ENCODE measurements at regions not wholly inside any gene's neighbourhood (a gene's known extent, or its start where the extent isn't known, plus 50 kb on each side); places are given as distances from the start of the nearest gene placed in this dataset.

DNA sequence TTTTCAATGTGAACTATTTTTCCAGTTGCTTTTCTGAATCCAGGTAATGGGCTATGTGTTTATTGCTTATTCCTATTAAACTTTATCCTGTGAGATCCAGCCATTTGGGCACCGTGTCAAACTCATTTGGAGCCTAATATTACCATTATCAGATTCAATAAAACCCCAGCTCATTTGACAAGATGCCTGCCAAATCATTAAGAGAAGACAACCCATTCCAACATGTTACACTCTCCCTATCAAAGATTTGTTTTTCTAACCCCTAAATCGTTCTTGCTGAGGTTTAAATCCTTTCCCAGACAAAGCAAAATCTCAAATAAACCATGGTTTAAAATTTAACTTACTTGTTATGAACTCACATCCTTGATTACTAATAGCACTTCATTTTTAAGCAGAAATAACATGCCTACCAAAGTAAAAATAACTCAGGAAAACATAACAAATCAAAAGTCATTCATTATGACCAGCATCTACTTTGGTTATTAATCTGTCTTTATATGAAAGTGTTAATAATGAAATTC is 130.0 kb upstream of the TCF21 start:
- no peak for TF ChIP-seq EZH2 (IDR thresholded peaks at IDR 0.05; ENCODE audit: borderline replicate concordance, low read depth, low read length, poor library complexity, severe bottlenecking)
- TF ChIP-seq, protein P1, sequence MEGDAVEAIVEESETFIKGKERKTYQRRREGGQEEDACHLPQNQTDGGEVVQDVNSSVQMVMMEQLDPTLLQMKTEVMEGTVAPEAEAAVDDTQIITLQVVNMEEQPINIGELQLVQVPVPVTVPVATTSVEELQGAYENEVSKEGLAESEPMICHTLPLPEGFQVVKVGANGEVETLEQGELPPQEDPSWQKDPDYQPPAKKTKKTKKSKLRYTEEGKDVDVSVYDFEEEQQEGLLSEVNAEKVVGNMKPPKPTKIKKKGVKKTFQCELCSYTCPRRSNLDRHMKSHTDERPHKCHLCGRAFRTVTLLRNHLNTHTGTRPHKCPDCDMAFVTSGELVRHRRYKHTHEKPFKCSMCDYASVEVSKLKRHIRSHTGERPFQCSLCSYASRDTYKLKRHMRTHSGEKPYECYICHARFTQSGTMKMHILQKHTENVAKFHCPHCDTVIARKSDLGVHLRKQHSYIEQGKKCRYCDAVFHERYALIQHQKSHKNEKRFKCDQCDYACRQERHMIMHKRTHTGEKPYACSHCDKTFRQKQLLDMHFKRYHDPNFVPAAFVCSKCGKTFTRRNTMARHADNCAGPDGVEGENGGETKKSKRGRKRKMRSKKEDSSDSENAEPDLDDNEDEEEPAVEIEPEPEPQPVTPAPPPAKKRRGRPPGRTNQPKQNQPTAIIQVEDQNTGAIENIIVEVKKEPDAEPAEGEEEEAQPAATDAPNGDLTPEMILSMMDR (conservative IDR thresholded peaks at IDR 0.05; ENCODE audit: low read depth, low read length), result no peak
- ChIA-PET POLR2A (ENCODE audit: low non-redundant PET) (no interaction called here), CTCF (no interaction called here)

DNA sequence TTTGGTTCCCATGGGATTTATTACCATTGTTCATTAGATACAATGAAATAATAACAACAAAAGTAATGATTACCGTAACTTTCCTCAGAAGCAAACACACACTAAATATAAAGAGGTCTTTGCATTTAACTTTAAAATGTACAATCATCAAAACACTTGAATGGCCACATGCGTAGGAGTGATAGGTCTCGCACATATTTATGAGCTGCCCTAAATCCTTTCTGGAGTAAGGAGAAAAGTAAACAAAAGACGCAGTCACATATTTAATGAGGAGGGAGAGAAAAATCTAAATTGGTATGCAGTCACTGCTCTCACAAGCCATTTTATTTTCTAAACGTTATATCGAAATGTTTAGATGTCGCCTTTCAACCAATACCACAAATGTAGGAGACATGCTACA is 129.4 kb upstream of the TCF21 start:
- Histone ChIP-seq H3K9me3 (ENCODE audit: low read depth, low read length, poor library complexity, severe bottlenecking) (no peaks in the 10 kb centered on the region), H3K4me1 (ENCODE audit: insufficient read depth, low read length, poor library complexity, severe bottlenecking) (peaks cover 7% of the 10 kb centered on the region), H3K27me3 (replicated peaks; ENCODE audit: insufficient read depth, low read depth, low read length, poor library complexity) (peaks cover 100% of the 10 kb centered on the region), H3K4me3 (ENCODE audit: low read depth, low read length, poor library complexity, severe bottlenecking) (no peak overlapping the region), H3K36me3 (ENCODE audit: insufficient read depth, low read length, poor library complexity, severe bottlenecking) (no peaks in the 10 kb centered on the region), H3K27ac (ENCODE audit: low read depth, low read length, poor library complexity, severe bottlenecking) (no peak overlapping the region)
- intact Hi-C loops (cut with micrococcal nuclease; ENCODE audit: unreplicated experiment), result no loop called here
- no peak for DNase-seq (ENCODE audit: low spot score)
- no peak for TF ChIP-seq EZH2 (IDR thresholded peaks at IDR 0.05; ENCODE audit: borderline replicate concordance, low read depth, low read length, poor library complexity, severe bottlenecking)
- no TSS peak for BruUV-seq (replicated peaks)
- ChIA-PET CTCF (no interaction called here), POLR2A (ENCODE audit: low non-redundant PET) (no interaction called here)

More for the DNA sequence above, 130.0 kb upstream of the TCF21 start:
- Histone ChIP-seq H3K27ac (ENCODE audit: low read depth, low read length, poor library complexity, severe bottlenecking) (no peak overlapping the region), H3K4me3 (ENCODE audit: low read depth, low read length, poor library complexity, severe bottlenecking) (no peak overlapping the region), H3K9me3 (ENCODE audit: low read depth, low read length, poor library complexity, severe bottlenecking) (no peaks in the 10 kb centered on the region), H3K4me1 (ENCODE audit: insufficient read depth, low read length, poor library complexity, severe bottlenecking) (peaks cover 7% of the 10 kb centered on the region), H3K27me3 (replicated peaks; ENCODE audit: insufficient read depth, low read depth, low read length, poor library complexity) (peaks cover 100% of the 10 kb centered on the region), H3K36me3 (ENCODE audit: insufficient read depth, low read length, poor library complexity, severe bottlenecking) (no peaks in the 10 kb centered on the region)
- no peak for DNase-seq (ENCODE audit: low spot score)
- intact Hi-C loops (cut with micrococcal nuclease; ENCODE audit: unreplicated experiment), result no loop called here
- no TSS peak for BruUV-seq (replicated peaks)

DNA sequence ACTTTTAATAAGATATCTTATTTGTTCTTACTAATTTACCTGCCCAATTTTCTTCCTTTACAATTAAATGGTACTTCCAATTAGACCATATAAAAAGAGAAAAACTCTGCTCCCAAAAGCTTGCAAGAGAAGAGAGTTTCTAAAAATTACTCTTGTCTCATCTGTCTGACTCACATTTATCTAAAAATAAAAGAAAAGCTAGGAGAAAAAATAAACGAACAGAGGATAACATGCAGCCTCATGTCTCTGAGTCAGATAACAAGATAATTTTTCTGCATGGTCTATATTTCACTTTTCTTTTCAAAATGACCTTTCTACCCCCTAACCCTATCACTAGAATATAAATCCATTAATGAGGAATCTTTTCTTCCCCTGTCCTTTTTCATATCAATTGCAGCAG is 127.2 kb upstream of the TCF21 start:
- ChIA-PET CTCF (no interaction called here), POLR2A (ENCODE audit: low non-redundant PET) (no interaction called here)
- no peak overlapping the region for H3K4me3 ChIP-seq (ENCODE audit: low read depth, low read length, poor library complexity, severe bottlenecking)
- H3K9me3 ChIP-seq (ENCODE audit: low read depth, low read length, poor library complexity, severe bottlenecking), result no peaks in the 10 kb centered on the region
- H3K4me1 ChIP-seq (ENCODE audit: insufficient read depth, low read length, poor library complexity, severe bottlenecking), result no peaks in the 10 kb centered on the region
- no peaks in the 10 kb centered on the region for H3K36me3 ChIP-seq (ENCODE audit: insufficient read depth, low read length, poor library complexity, severe bottlenecking)
- intact Hi-C loops (cut with micrococcal nuclease; ENCODE audit: unreplicated experiment), result no loop called here
- H3K27ac ChIP-seq (ENCODE audit: low read depth, low read length, poor library complexity, severe bottlenecking), result no peak overlapping the region
- no peak for DNase-seq (ENCODE audit: low spot score)
- no peak for TF ChIP-seq EZH2 (IDR thresholded peaks at IDR 0.05; ENCODE audit: borderline replicate concordance, low read depth, low read length, poor library complexity, severe bottlenecking)
- TF ChIP-seq, protein P1 (conservative IDR thresholded peaks at IDR 0.05; ENCODE audit: low read depth, low read length), result no peak
- peaks cover 93% of the 10 kb centered on the region for H3K27me3 ChIP-seq (replicated peaks; ENCODE audit: insufficient read depth, low read depth, low read length, poor library complexity)
- BruUV-seq (replicated peaks), result no TSS peak

DNA sequence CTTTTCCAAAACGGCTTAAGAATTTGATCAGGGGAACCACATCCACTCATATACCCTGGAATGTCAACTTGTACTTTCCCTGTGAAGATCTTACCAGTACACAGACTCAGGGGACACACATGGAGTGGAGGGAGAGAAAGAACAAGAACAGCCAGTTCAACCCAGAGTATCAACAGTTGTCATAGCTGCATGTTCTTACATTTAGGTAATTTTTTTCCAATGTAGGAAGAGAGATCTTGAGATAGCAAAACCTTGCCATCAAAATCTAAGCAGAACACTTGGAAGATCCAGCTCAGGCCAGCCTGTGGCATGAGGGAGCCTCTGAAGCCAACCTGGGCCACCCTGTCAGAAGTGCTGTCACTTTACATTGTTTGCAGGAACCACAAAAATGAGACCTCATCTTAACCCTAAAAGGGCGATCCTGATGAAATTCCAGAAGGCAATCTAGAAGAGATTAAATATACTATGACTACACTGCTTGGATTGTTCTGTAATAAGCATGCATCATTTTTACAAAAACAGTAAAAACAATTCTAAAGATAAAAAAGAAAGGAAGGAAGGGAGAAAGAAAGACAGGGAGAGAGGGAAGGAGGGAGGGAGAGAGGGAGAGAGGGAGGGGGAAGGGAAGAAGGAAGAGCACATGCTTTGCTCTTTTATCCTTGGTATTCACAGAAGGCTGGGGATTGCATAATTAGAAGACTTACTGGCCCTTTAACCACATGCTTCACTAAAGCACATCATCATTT is 124.7 kb upstream of the TCF21 start:
- no peak for DNase-seq (ENCODE audit: low spot score)
- H3K4me3 ChIP-seq (ENCODE audit: low read depth, low read length, poor library complexity, severe bottlenecking), result no peak overlapping the region
- no TSS peak for BruUV-seq (replicated peaks)
- ChIA-PET CTCF (no interaction called here), POLR2A (ENCODE audit: low non-redundant PET) (no interaction called here)
- TF ChIP-seq, protein P1 (conservative IDR thresholded peaks at IDR 0.05; ENCODE audit: low read depth, low read length), result no peak
- no peak for TF ChIP-seq EZH2 (IDR thresholded peaks at IDR 0.05; ENCODE audit: borderline replicate concordance, low read depth, low read length, poor library complexity, severe bottlenecking)
- no peaks in the 10 kb centered on the region for H3K9me3 ChIP-seq (ENCODE audit: low read depth, low read length, poor library complexity, severe bottlenecking)
- peaks cover 68% of the 10 kb centered on the region for H3K27me3 ChIP-seq (replicated peaks; ENCODE audit: insufficient read depth, low read depth, low read length, poor library complexity)
- no peaks in the 10 kb centered on the region for H3K36me3 ChIP-seq (ENCODE audit: insufficient read depth, low read length, poor library complexity, severe bottlenecking)
- intact Hi-C loops (cut with micrococcal nuclease; ENCODE audit: unreplicated experiment), result no loop called here
- no peak overlapping the region for H3K27ac ChIP-seq (ENCODE audit: low read depth, low read length, poor library complexity, severe bottlenecking)
- H3K4me1 ChIP-seq (ENCODE audit: insufficient read depth, low read length, poor library complexity, severe bottlenecking), result no peaks in the 10 kb centered on the region
